GM18519 (cell line): ENCODE measurements at regions not wholly inside any gene's neighbourhood (a gene's known extent, or its start where the extent isn't known, plus 50 kb on each side); places are given as distances from the start of the nearest gene placed in this dataset.
"Not testable (repeated sequence)": the region's sequence is repeated elsewhere in the genome, so short reads cannot be mapped to it uniquely, and the experiment has no call there.

Source experiments
- ATAC-seq: cut with Tn5 transposase; IDR thresholded peaks from one replicate; pipeline ENCODE4 v1.9.1; 2021; ENCODE audit warnings: mild to moderate bottlenecking, moderate library complexity; ENCODE audit not compliant: unreplicated experiment, low FRiP score

DNA sequence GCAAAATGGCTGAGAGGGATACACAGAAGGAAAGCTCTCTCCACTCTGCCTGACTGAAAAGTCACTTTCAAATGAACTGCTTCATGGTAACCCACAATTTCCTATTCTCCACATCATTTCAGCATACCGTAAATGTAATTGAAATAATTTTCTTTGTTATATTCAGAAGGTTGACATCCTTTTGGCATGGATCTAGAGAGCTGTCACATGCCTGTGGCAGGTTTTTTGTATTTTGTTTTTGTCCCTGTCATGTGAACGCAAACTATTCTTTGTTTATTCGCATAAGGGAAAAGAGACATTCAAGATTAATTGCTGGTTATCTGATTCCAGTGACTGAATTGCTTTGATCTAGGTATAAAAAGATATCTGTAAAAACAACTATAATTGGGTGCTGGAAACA is 1808.1 kb downstream of the NCAM2 start:
- no peak for ATAC-seq

DNA sequence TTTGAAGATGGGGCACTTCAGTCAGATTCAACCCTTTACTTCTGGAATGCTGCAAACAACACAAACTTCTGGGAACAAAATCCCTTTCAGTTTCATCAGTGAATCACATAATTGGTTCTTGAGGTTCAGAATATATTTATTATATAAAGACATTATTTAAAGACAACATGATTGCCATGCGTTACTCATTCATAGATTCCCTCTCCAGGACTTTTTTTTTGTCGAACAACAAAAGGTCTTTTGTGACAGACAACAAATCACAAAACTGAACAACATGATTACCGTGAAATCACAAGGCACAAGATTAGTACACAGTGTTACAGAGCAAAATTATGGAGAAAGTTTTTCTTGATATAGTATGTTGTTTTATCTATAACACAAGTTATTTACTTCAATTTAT is 1815.0 kb downstream of the NCAM2 start:
- no peak for ATAC-seq

DNA sequence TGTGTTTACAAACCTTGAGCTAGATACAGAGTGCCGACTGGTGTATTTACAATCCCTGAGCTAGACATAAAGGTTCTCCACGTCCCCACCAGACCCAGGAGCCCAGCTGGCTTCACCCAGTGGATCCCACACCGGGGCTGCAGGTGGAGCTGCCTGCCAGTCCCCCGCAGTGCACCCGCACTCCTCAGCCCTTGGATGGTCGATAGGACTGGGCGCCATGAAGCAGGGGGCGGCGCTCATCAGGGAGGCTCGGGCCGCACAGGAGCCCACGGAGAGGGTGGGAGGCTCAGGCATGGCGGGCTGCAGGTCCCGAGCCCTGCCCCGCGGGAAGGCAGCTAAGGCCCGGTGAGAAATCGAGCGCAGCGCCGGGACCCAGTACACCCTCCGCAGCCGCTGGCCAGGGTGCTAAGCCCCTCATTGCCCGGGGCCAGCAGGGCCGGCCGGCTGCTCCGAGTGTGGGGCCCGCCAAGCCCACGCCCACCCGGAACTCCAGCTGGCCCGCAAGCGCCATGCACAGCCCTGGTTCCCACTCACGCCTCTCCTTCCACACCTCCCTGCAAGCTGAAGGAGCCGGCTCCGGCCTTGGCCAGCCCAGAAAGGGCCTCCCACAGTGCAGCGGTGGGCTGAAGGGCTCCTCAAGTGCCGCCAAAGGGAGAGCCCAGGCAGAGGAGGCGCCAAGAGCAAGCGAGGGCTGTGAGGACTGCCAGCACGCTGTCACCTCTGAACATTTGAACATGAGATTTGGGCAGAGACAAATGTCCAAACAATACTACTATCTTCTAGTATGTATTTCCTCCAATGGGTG is 1820.7 kb downstream of the NCAM2 start:
- not testable (repeated sequence) for ATAC-seq

DNA sequence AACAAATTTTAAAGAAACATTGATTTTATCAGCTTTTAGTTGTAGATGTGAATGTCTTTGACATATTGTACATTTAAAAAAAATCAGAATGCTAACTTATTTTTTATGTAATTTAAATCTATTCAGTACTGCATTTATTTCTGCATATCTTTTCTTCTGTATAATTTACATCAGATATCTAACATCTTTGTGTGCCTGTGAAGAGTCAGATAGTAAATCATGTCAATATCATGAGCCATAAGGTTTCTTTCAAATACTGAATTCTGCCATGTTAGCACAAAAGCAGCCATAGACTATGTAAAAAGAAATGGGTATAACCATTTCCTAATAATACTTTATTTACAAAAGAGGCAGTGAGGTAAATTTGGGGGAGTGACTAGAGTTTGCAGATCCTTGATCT is 1829.2 kb downstream of the NCAM2 start:
- ATAC-seq = no peak

DNA sequence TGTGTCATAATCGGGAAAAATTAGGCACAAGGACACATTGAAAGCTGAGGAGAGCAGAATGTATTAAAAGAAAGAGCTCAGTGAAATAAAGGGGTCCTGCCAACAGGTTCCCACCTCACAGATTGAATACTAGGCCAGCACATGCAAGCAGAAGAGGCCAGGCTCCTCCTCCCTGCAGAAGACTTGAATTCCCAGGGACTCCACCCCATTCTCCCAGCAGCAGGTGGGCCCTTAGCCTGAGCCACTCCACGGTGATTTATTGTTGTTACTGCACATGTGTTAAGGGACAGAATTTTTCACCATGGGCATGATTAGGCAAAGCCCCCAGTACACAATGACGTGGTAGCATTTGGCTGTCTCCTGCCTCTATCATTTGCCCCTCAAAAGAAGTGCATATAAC is 1844.7 kb downstream of the NCAM2 start:
- no peak for ATAC-seq

DNA sequence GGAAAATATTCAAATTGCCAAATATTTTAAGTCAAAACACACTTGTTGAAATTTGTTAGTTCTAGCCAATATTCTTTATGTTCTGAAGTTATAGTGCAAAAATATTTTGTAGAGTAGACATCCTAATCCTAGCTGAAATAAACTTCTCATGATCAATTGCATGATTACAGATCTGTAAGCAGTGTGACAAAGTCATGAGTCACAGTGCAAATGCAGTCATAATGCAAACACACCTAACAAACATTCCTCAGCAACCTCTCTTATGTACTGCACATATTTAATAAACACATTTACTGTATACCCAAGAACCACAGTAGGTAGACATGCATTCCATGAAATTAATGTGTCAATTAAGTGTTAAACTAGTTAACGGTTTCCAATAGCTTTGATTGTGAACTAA is 1857.4 kb downstream of the NCAM2 start:
- no peak for ATAC-seq

DNA sequence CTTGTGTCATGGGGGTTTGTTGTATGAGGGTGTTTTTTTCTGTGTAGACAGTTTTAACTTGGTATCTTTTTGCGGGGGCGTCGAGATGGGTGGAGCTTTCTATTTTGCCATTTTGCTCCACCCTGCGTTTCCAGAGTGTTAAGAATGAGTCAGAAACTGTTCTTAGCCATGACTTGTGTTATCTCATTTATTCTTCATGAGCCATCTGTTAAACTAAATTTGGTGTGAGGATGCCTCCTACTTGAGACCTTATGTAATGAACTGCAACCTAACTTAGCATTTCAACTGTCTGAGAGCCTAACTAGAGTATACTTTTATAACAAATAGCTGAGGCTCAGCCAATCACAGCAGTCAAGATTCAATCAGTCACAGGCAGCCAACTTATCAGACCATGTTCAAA is 1873.5 kb downstream of the NCAM2 start:
- ATAC-seq = no peak

DNA sequence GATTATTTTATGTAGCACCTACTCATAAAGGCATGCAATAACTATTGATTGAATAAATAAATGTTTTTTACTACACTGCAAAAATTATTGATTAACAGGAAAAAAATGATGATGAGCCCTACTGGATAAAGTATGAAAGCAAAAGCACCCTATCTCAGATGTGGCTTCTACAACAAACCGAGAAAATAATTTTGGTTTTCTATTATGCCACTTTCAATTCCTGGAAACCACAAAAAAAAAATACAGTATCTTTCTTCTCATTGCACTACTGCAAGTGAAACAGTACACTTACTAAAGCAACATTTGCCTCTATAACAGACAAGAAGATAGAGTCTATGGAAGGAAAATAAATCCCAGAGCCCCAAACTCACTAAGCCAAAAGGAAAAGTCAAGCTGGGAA is 1882.4 kb downstream of the NCAM2 start:
- ATAC-seq = no peak

DNA sequence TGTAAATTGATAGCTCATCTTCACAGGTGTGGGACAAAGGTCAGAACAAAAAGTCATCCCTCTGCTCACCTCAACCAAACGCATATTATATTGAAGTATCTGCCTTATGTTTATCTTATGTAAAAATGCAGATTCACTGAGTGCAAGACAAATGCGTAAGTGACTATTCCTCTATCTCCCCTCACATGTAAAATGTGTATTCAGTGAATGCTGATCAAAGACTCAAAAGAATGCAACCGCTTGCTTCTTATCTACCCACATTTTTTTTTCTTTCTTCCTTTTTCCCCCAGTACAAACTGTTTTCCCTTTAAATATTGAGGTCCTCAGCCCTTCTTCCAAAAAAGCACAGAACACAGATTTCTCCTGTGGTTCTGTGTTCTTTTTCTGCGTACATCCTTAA is 1882.9 kb downstream of the NCAM2 start:
- no peak for ATAC-seq

DNA sequence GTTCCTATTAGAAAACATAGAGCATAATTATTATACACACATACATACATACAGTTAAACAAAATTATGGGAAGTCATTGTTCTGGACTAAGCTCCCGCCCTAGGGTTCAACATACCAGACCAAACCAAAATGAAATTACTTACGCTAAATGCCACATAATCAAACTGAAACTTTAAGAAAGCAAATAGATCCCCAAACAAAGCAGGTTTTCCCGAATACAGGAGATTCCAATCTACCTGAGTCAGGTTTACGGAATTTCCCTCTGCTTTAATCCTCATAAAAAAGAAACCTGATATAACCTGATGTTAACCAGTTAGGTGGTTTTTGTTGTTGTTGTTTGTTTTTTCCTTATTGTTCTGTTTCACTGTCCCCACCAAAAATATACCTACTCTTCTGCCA is 1886.9 kb downstream of the NCAM2 start:
- ATAC-seq = no peak

DNA sequence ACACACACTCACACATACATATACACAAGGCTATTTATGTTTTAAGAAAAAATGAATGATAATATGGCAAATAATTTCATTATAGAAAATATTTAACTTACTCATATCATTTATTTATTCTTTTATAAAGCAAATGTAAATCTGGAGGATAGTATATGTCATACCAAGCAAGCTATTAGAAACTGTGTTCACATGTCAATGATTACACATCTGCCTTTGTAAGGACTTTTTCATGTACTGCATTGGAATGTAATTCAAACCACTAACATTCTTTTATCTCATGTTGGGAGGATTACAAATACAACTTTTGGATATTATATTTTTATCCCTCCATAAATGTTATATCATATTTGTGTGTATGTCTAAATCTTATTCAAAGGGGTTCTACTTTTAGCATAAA is 1887.4 kb downstream of the NCAM2 start:
- no peak for ATAC-seq

DNA sequence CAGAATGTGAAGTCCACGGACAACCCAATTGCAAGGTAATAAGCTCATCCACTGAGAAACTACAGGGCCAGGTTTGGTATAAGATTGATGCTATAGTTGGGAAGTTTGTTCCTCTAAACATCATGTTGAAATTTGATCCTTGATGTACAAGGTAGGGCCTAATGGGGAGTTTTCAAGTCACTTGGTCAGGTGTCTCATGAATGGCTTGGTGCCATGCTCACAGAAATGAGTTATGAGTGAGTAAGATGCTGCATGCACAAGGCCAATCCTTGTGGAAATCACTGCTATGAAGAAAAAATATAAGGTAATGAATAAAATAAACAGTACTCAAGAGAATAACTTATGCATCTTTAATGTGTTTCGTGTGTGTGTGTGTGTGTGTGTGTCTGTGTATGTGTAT is 1891.2 kb downstream of the NCAM2 start:
- ATAC-seq = no peak

DNA sequence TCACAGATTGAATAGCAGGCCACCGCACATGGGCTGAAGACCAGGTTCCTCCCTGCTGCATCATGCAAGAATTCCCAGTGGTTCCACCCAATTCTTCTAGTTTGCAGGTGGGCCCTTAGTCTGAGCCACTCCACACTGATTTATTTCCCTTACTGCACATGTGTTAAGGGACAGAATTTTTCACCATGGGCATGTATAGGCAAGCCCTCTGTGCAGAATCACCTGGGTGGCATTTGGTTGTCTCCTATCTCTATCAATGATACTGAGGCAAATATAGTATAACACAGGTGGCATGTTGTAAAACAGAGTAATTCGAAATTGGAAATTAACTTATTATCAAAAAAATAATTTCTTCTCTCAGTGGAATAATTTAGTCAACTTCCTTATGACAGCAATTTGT is 1892.4 kb downstream of the NCAM2 start:
- no peak for ATAC-seq

DNA sequence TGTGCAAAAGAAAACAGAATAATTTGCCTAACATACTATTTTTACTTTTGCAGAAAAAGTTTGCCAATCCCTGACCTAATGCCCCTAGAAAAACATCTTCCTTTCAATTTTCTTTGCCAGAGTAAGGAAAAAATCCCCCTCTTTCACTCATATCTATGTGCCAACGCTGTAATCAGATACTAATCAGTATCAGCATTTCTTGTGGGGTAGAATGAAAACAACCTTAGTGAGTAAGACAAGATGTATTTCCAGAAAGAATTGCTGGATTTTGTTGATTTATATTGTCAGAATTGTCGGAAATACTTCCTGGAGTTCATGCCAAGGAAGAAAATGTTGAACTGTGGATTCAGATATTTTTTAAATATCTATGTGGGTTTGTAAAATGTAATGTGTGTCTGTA is 1893.8 kb downstream of the NCAM2 start:
- no peak for ATAC-seq

DNA sequence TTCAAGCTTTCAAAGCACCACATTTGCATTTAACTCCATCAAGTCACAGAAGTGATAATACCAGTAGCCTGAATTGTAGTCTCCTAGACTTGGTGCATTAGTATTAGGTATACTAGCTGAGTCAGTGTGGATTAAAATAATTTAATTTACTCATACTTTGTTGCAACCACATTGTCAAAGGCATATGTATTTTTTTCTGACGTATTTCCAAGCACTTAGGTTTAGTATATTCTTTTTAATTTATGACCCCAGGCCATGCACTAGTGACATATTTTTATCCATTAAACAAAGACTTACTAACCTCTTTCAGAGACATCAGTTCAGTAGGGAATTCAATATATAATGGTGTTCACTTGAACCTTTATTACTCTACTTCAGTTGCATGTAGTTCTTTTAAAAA is 1894.5 kb downstream of the NCAM2 start:
- no peak for ATAC-seq

DNA sequence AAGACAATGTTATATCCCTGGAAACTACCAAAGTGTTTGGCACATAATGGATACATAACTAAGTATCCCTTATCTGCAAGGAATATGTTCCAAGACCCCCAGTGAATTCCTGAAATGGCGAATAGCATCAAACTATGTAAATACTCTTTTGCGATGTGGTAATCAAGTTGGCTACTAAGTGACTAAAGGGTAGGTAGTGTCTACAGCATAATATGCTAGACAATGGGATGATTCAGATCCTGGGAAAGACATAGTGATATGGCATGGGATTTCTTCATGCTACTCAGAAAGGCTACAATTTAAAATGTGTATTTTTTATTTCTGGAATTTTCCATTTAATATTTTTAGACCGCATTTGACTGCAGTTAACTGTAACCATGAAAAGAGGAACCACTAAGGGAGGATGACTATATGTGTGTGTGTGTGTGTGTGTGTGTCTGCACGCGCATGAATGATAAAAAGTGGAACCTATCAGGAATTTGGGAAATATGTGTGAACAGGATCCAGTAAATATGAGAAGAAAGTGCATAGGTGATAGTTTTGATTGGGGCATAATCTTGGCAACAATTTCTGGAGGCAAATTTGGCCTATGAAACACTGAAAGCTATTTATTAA is 1899.9 kb downstream of the NCAM2 start:
- no peak for ATAC-seq

DNA sequence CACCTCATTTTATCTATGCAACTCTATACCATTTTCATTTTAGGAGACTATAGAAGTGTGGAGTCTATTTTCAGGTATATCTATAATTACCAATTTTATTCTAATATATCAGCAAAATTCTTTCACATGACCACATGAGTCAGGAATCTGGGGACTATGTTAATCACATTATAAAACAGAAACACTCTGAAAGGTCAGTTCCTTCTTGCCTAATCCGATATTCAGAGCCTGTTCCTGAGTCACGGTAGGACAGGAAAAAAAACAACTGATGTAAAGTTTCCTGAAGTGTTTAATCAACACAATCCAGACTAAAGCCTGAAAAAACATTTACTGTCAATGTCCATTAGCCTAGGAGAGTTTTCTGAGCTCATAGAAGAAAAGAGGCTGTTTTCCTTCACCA is 1902.3 kb downstream of the NCAM2 start:
- no peak for ATAC-seq

DNA sequence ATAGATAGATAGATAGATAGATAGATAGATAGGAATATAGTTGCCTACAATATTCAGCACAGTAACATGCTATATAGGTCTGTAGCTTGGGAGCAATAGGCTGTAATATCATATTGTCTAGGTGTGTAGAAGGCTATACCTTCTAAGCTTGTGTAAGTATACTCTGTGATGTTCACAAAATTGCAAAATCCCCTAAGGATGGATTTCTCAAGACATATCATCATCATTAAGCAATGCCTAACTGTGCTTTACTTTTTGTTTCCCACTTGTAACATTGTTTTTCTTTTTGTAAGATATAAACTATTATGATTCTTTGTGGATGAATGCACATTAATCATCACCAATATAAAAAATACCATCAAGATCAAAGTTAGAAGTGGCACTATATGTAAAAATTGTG is 1905.6 kb downstream of the NCAM2 start:
- no peak for ATAC-seq

DNA sequence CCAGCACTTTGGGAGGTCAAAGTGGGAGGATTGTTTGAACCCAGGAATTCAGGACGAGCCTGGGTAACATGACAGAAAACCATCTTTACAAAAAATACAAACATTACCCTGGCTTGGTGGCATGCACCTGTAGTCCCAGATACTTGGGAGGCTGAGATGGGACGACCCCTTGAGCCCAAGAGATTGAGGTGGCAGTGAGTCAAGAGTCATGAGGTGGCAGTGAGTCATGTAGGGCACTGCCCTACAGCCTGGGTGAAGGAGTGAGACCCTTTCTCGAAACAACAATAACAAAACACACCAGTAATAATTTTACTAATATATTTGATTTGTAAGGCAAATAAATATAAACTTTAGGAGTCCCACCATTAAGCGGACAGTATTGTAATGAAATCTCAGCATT is 1906.2 kb downstream of the NCAM2 start:
- ATAC-seq = no peak

DNA sequence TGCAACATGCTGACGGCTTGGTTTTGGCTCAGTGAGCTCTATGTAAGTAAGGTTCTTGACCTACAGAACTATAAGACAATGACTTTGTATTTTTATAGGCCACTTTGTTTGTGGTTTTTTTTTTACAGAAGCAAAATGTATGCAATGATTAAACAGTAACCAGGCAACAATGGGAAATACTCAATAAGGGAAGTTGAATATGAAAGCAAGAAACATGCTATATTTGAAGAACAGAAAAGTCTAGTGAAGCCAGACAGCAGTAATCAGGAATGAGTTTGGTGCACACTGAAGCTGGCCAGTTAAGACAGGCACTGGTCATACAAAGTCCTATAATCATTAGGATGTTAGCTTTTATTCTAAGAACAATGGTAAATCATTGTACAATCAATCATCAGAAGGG is 1926.8 kb downstream of the NCAM2 start:
- ATAC-seq = no peak

DNA sequence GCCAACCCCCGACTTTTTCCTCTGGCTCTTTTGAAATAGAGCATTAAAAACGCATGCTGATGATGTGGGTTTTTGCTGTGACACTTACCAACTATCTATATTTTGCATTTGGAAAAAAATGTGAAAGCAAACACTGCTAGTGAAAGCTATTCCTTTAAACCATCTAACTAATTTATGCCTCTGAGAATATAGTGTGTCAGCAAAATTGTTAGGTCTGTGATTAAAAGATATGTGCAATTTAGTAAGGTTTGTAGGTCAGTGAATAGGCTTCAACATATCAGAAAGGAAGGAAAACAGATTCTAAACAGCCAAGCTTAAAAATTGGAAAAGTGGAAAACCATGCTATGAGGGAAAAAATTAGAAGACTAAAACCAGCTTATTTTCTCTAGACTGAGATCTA is 1929.3 kb downstream of the NCAM2 start:
- ATAC-seq = no peak

DNA sequence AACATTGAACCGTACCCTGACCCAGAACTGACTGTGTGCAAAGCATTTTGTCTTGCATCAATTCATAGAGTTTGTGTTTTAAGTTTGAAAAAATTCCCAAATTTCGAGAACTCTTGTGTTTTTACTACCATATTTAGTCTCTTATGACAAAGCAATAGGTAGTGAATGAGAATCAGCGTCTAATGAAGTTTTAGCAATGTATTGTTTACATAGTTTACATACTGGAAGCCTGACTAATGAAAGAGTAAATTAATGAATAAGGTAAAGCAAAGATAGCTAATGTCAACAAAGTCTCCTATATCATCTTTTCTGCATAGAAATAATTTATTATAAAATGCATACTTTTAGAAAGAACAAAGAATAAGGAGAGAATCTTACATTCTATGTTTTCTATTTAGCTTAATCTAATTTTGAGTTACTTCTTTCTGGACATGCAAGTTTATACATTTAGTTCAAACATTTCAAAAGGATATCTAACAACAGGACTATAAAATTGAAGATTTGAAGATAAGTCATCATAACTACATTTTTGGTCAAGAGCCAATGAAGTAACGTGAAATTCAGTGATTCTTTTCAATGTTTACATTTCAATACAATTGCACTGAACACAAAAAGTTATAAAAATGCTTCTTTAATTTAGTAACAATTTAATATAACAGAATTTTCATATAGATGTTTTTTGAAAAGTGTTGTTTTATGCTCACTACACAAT is 1943.7 kb downstream of the NCAM2 start:
- ATAC-seq = no peak
